OCI-LY7 (cell line): ENCODE measurements at regions not wholly inside any gene's neighbourhood (a gene's known extent, or its start where the extent isn't known, plus 50 kb on each side); places are given as distances from the start of the nearest gene placed in this dataset.

Source experiments
- BruUV-seq: library from RNA; stranded (reverse); fragments of 400-500 nt; replicated peaks from 2 replicates; lab custom pipeline; 2021; lab: Mats Ljungman, UMichigan
- CTCF ChIA-PET: fragments of 300-600 bp; sonication (Branson Sonifier 250); formaldehyde crosslinking; loops from one replicate; lab custom pipeline; 2022; ENCODE audit warnings: antibody characterized with exemption; ENCODE audit not compliant: unreplicated experiment; lab: Charles Lee
- POLR2A ChIA-PET: fragments of 300-600 bp; sonication (Branson Sonifier 250); formaldehyde crosslinking; loops from one replicate; lab custom pipeline; 2022; ENCODE audit warnings: antibody characterized with exemption; lab: Charles Lee
- DNase-seq: peaks from one replicate; pipeline ENCODE4 v3.0.0-alpha.2; 2015; ENCODE audit warnings: low spot score
- H2AFZ ChIP-seq: fragments of 200-600 bp; sonication (generic), shearing (Covaris generic); 2 replicates; pipeline ENCODE4 v1.6.1; 2014; ENCODE audit warnings: mild to moderate bottlenecking, antibody characterized with exemption, low read length, moderate library complexity
- H3K27ac ChIP-seq: fragments of 200-600 bp; sonication (generic); 2 replicates; pipeline ENCODE4 v1.5.1; 2014; ENCODE audit warnings: mixed run types, low read depth, mild to moderate bottlenecking, moderate library complexity, low read length, inconsistent platforms; ENCODE audit not compliant: poor library complexity, severe bottlenecking
- H3K36me3 ChIP-seq: fragments of 200-600 bp; sonication (generic); 2 replicates; pipeline ENCODE4 v1.6.1; 2014; ENCODE audit warnings: mild to moderate bottlenecking, antibody characterized with exemption, low read length, moderate library complexity, mixed read lengths; ENCODE audit not compliant: insufficient read depth
- H3K4me1 ChIP-seq: fragments of 200-600 bp; sonication (generic); 2 replicates; pipeline ENCODE4 v1.5.1; 2014; ENCODE audit warnings: mild to moderate bottlenecking, low read length; ENCODE audit not compliant: insufficient read depth, poor library complexity, severe bottlenecking
- H3K4me2 ChIP-seq: fragments of 200-600 bp; sonication (generic); 2 replicates; pipeline ENCODE4 v1.6.1; 2014; ENCODE audit warnings: mild to moderate bottlenecking, low read length
- H3K4me3 ChIP-seq: fragments of 200-600 bp; sonication (generic); 2 replicates; pipeline ENCODE4 v1.5.1; 2014; ENCODE audit warnings: mild to moderate bottlenecking, low read depth, low read length; ENCODE audit not compliant: poor library complexity, severe bottlenecking
- H3K79me2 ChIP-seq: fragments of 200-600 bp; sonication (generic); 2 replicates; pipeline ENCODE4 v1.6.1; 2016; ENCODE audit warnings: low read depth, mild to moderate bottlenecking, low read length, moderate library complexity, mixed read lengths; ENCODE audit not compliant: insufficient read depth
- H3K9me2 ChIP-seq: fragments of 200-600 bp; sonication (generic); 2 replicates; pipeline ENCODE4 v1.6.1; 2016; ENCODE audit warnings: mild to moderate bottlenecking, low read length, mixed read lengths; ENCODE audit not compliant: insufficient read depth
- H3K9me3 ChIP-seq: fragments of 200-600 bp; sonication (generic); 2 replicates; pipeline ENCODE4 v1.6.1; 2014; ENCODE audit warnings: mild to moderate bottlenecking, mixed run types, low read length, mixed read lengths
- H4K20me1 ChIP-seq: fragments of 200-600 bp; sonication (generic); 2 replicates; pipeline ENCODE4 v1.6.1; 2014; ENCODE audit warnings: mild to moderate bottlenecking, antibody characterized with exemption, low read length, moderate library complexity, mixed read lengths; ENCODE audit not compliant: insufficient read depth
- CTCF ChIP-seq: fragments of 200-600 bp; sonication (generic); conservative IDR thresholded peaks from 2 replicates; pipeline ENCODE4 v1.5.1; 2014; ENCODE audit warnings: mild to moderate bottlenecking, antibody characterized with exemption, low read length, moderate library complexity, mixed read lengths
- EZH2phosphoT487 ChIP-seq: fragments of 200-600 bp; sonication (generic); IDR thresholded peaks from 2 replicates; pipeline ENCODE4 v1.6.1; 2018; ENCODE audit warnings: low read depth, borderline replicate concordance, mild to moderate bottlenecking, mixed run types, antibody characterized with exemption, low read length, moderate library complexity, mixed read lengths
- intact Hi-C: fragments of 100-400 bp; cut with micrococcal nuclease; formaldehyde crosslinking; loops from one replicate; pipeline ENCODE4 v1.10.0; 2022; ENCODE audit not compliant: unreplicated experiment

- Histone ChIP-seq H3K9me3 (no peaks in the 10 kb centered on the region), H3K27ac (no peak overlapping the region), H3K9me2 (no peaks in the 10 kb centered on the region), H3K4me2 (no peak overlapping the region), H2AFZ (no peak overlapping the region), H3K4me3 (no peak overlapping the region), H3K79me2 (no peaks in the 10 kb centered on the region), H3K4me1 (no peaks in the 10 kb centered on the region), H4K20me1 (no peaks in the 10 kb centered on the region), H3K36me3 (no peaks in the 10 kb centered on the region)
- no TSS peak for BruUV-seq
- no peak for DNase-seq
- intact Hi-C loops: no loop called here
- CTCF ChIA-PET: no interaction called here
- POLR2A ChIA-PET: interaction anchor here (0.7 kb wide), 1 partner anchor 54 kb away, joined by 4 read pairs; no protein-coding TSS in a partner anchor
- TF ChIP-seq CTCF (no peak), EZH2phosphoT487 (no peak)
These were observed 907.5 kb downstream of the C6orf118 start for GRCh38 chr6:164401871-164402270.

DNA sequence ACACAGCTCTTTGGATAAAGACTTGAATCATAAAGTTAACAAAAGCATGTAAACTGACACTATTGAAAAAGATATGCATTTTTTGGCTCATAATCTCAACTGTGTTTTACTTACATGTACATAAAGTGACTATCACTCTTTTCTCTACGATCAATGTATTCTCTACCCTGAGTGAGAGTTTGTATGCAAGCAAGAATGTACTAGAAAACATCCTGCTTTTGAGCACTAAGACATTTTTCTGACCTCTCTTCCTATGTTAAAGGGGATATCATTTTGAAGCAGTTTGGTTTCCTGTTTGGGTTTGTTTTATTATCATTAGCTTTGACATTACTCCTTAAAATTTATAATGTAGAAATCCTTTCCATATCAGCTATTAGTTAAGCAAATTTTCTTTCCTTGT is 910.8 kb downstream of the C6orf118 start:
- ChIA-PET POLR2A (interaction anchor here (1.0 kb wide), 1 partner anchor 15 kb away, joined by 3 read pairs; no protein-coding TSS in a partner anchor), CTCF (no interaction called here)

More for the DNA sequence above, 910.8 kb downstream of the C6orf118 start:
- H3K4me2 ChIP-seq: no peak overlapping the region
- H3K4me3 ChIP-seq: no peak overlapping the region
- H3K79me2 ChIP-seq: no peaks in the 10 kb centered on the region
- H3K36me3 ChIP-seq: no peaks in the 10 kb centered on the region
- H3K9me2 ChIP-seq: no peaks in the 10 kb centered on the region
- peaks cover 6% of the 10 kb centered on the region for H3K4me1 ChIP-seq
- intact Hi-C loops: no loop called here
- H3K27ac ChIP-seq: no peak overlapping the region
- no peaks in the 10 kb centered on the region for H4K20me1 ChIP-seq
- no peak overlapping the region for H2AFZ ChIP-seq
- H3K9me3 ChIP-seq: no peaks in the 10 kb centered on the region
- DNase-seq: no peak
- TF ChIP-seq EZH2phosphoT487 (no peak), CTCF (no peak)
- BruUV-seq: no TSS peak
